ENCODE measurements at regions not wholly inside any gene's neighbourhood (a gene's known extent, or its start where the extent isn't known, plus 50 kb on each side); places are given as distances from the start of the nearest gene placed in this dataset.
"Not testable (repeated sequence)": the region's sequence is repeated elsewhere in the genome, so short reads cannot be mapped to it uniquely, and the experiment has no call there.

- DNase-seq (ENCODE audit: low read depth), result no peak
These were observed 137.2 kb upstream of the ESX1 start for GRCh38 chrX:104391906-104392305.

- DNase-seq (ENCODE audit: low read depth), result no peak
These were observed 122.2 kb upstream of the ESX1 start for GRCh38 chrX:104376937-104377336.

DNA sequence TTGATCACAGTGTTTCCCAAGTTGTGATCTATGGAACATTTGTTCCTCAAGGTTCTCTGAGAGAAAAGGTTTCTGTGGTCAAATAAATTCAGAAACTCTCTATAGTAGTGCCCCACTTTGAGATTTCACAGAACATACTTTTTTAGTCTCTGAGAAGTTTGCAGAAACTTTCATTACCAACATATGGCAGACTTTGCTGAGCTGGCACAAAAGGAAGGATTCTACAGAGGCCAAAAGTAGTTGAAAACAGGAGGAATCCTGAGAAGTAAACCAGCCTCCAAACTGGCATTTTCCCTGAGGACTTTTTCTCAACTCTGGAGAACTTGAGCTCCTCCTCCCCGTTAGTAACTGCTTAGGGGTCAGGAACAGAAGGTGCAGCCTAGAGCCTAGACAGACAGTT is 117.8 kb upstream of the ESX1 start:
- DNase-seq (ENCODE audit: low read depth), result no peak

- DNase-seq (ENCODE audit: low read depth), result peak; percentile 30
These were observed 115.4 kb upstream of the ESX1 start for GRCh38 chrX:104370089-104370488.

- not testable (repeated sequence) for DNase-seq (ENCODE audit: low read depth)
These were observed 106.0 kb upstream of the ESX1 start for GRCh38 chrX:104360774-104361173.

DNA sequence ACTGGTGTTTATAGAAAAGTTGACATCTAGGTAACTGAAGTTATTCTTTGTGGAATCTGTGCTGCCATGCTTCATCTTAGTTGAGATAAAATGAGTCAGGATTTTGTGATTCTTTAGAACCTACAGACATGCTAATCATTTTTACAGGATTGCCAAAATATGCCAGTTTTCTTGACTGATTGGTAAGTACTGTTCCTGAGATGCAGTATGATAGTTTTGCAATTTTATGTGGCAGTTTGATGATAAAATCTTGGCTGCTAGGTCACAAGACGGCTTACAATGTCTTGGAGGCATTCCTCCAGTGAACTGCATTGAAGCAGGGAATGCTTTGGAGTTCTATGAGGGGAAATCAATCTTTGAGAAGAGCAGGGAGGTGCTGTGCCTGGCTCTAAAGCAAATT is 104.4 kb upstream of the ESX1 start:
- no peak for DNase-seq (ENCODE audit: low read depth)

- peak; percentile 18 for DNase-seq (ENCODE audit: low read depth)
These were observed 96.5 kb upstream of the ESX1 start for GRCh38 chrX:104351173-104351769.

GRCh38 chrX:104347860-104348259 is 93.1 kb upstream of the ESX1 start:
- no peak for DNase-seq (ENCODE audit: low read depth)

GRCh38 chrX:104343428-104344129 is 88.8 kb upstream of the ESX1 start:
- peak; percentile 65 for DNase-seq (ENCODE audit: low read depth)

- no peak for DNase-seq (ENCODE audit: low read depth)
These were observed 87.3 kb upstream of the ESX1 start for GRCh38 chrX:104342065-104342464.

- DNase-seq (ENCODE audit: low read depth), result no peak
These were observed 81.0 kb upstream of the ESX1 start for GRCh38 chrX:104335756-104336155.

DNA sequence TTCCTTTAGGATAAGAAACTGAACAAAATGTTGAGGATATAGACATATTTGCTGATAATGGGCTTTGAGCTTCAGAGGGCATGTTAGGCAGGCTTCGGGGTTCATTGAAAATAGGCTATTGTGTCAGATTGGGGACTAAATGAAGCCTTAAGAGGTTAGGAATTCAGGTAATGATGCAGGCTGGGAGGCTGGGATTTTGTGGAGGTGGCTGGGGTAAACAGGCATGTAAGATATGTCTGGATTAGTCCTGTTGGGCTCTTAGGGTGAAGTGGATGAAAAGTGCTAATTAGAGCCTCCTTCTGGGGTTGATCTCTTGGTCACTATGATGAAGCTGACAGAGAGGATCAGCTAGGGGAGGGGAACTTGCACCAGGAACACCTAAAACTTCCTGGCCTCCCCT is 80.2 kb upstream of the ESX1 start:
- DNase-seq (ENCODE audit: low read depth), result no peak

DNA sequence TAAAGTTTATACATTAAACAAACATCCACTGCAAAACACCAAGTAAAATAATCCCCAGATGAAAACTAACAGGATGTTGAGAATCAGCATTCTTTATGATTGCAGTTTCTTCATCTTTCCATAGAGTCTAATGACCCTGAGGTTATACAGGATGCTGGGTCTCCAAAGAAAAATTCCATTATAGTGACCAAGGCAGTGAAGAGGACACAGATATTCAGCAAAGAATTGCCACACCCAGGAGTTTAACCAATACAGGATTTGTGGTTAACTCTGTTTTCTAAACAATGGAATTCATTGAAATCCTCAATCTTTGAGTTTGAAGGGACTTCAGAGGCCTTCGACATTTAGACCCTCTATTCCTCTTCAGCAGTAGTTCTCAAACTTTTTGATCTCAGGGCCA is 76.2 kb upstream of the ESX1 start:
- DNase-seq (ENCODE audit: low read depth), result peak; percentile 26

DNA sequence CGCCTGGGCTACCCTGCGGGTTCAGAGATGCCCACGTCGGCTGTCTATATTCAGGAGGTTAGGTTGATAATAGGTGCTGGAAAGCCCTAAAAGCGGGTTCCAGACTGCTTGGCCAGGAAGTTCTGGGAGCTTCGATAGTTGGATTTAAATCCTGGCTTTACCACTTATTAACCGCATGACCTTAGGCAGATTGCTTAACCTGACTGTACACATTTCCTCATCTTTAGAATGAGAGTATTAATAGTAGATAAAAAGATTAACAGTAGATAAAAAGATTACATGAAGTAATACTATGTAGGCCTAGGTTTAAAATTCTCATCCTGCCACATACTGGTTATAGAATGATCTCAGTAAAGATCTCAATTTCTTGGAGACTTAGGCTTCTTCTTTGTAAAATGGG is 75.0 kb upstream of the ESX1 start:
- DNase-seq (ENCODE audit: low read depth), result no peak

DNA sequence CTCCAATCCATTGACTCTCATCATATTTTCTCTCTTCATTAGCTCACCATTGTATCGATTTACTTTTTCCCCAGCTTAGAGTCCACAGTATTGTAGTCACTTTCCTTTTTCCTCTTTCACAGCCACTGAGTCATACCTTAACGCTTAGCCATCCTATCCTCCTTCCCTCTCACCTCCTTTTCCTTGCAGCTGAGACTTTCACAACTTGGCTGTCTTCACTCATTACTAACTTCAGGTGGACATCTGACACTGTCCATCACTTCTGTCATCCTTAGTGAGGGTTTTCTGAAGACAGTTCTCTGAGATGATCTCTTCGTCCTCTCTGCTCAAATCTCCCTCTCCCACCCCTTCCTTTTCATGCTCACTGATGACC is 70.5 kb upstream of the ESX1 start:
- DNase-seq (ENCODE audit: low read depth), result no peak

DNA sequence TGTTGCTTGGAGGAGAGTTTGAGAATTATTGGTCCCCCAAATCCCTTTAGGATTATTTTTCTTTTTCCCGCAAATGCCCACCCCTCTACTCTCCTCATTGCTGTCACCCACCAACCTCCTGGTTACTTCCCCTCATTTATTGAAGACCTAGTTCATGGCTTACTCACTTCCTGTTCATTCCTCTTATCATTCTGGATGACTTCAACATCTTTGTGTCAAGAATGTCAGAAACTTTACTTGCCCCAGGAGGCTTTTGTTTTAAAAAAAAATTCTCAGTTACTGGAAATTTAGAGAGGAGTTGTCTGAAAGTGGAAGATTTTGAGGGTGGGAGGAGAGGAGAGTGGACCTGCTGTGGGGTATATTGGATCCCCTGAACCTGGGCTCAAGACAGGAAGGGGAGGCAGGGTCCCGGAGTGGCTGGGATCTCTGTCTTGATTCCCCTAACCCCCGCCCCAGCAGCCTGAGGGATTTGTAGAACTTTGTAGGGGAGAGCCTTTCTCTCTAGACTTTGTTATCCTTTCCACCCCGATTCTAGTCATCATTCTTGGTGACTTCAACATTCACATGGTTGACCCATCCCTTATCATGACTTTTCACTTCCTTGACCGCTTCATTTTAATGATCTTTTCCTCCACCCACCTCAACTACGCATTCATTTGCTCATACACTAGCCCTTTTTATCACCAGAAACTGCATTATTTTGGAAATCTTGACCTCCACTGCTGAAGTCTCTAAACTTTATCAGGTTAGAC is 69.9 kb upstream of the ESX1 start:
- DNase-seq (ENCODE audit: low read depth), result no peak

- no peak for DNase-seq (ENCODE audit: low read depth)
These were observed 64.6 kb upstream of the ESX1 start for GRCh38 chrX:104319346-104319745.

DNA sequence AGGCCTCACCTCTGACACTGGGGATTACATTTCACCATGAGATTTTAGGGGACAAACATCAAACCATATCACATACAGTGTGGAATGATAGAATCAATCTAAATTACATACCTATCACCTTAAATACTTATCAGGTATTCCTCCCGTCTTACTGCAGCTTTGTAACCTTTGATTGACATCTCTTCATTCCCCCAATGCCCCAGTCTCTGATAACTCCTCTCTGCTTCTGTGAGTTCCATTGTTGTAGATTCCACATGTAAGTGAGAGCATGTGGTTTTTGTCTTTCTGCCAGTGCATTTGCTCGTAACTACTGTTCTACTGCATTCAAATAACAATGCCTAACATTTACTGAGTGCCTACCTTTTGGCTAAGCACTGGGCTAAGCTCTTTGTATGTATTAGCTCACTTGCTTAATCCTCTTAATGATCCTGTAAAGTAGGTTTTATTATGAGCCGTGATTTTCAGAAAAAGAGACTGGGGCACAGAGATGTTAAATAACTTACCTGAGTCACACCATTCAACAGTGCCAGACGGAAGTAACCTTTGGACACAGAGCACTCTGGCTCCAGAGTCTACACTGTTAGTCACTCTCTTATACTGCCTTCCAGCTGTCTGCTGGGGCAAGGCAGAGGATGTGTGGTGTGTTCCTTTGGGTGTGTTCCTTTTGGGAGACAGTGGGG is 63.7 kb upstream of the ESX1 start:
- peak; percentile 28 for DNase-seq (ENCODE audit: low read depth)

GRCh38 chrX:104316739-104317138 is 62.0 kb upstream of the ESX1 start:
- no peak for DNase-seq (ENCODE audit: low read depth)

- peak; percentile 57 for DNase-seq (ENCODE audit: low read depth)
These were observed 60.8 kb upstream of the ESX1 start for GRCh38 chrX:104315555-104315954.

GRCh38 chrX:104310657-104311254 is 56.0 kb upstream of the ESX1 start:
- DNase-seq (ENCODE audit: low read depth), result no peak

GRCh38 chrX:104310090-104310489 is 55.4 kb upstream of the ESX1 start:
- DNase-seq (ENCODE audit: low read depth), result peak; percentile 7
